Endothelial cell of umbilical vein (primary cell): ENCODE measurements at regions not wholly inside any gene's neighbourhood (a gene's known extent, or its start where the extent isn't known, plus 50 kb on each side); places are given as distances from the start of the nearest gene placed in this dataset.

Experiments
- POLR2AphosphoS5 ChIP-seq: IDR thresholded peaks from 2 replicates; pipeline ENCODE4 v1.6.1; 2012; ENCODE audit warnings: low read depth, mild to moderate bottlenecking, control low read depth, low read length, moderate library complexity; ENCODE audit not compliant: insufficient read depth
- TF ChIP-seq, protein P1 (sequence below), 2 donors: IDR thresholded peaks; 1 replicate in 1 of 2; 2 replicates in 1 of 2; pipeline ENCODE4 v1.5.1; 2011; ENCODE audit warnings: low read length in 2 of 2, mild to moderate bottlenecking in 2 of 2, moderate library complexity in 2 of 2, control low read depth in 1 of 2, inconsistent platforms in 1 of 2, low read depth in 1 of 2; ENCODE audit not compliant: insufficient read depth in 1 of 2; ENCODE audit errors: extremely low read depth in 1 of 2

DNA sequence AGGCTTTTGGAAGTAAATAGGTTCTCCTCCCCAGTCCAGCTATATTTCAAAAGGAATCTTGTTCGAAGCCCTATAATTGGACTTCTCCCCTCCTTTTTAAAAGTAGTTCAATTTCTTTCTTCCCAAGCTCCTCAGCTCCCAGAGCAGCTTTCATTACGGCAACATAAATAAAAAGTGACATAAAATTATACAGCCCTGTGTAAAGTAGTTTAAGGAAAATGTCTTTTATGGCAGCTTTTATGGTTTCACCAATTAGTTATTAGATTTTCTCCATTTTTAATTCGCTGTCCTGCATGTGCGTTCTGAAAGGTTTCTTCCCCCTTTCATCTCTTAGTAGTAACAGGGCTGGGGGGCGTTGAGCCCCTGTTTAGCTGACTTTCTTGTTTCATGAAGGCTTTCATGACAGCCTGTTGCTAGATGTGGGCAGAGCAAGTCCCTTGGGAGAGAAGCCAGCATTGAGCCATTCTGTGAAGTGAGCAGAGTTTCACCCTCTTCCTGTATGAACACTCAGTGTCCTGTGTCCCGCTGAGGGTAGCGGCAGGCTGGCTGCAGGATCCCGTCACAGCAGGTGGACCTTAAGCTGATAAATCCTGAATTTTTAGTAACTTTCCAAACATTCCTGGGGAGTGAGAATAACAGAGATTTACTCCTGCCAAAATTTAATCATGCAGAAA, 229.7 kb upstream of the SPRED2 start:
- TF ChIP-seq POLR2AphosphoS5, result no peak
- TF ChIP-seq, protein P1, sequence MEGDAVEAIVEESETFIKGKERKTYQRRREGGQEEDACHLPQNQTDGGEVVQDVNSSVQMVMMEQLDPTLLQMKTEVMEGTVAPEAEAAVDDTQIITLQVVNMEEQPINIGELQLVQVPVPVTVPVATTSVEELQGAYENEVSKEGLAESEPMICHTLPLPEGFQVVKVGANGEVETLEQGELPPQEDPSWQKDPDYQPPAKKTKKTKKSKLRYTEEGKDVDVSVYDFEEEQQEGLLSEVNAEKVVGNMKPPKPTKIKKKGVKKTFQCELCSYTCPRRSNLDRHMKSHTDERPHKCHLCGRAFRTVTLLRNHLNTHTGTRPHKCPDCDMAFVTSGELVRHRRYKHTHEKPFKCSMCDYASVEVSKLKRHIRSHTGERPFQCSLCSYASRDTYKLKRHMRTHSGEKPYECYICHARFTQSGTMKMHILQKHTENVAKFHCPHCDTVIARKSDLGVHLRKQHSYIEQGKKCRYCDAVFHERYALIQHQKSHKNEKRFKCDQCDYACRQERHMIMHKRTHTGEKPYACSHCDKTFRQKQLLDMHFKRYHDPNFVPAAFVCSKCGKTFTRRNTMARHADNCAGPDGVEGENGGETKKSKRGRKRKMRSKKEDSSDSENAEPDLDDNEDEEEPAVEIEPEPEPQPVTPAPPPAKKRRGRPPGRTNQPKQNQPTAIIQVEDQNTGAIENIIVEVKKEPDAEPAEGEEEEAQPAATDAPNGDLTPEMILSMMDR (IDR thresholded peaks at IDR 0.05; ENCODE audit: extremely low read depth in 1 of 2, insufficient read depth in 1 of 2, low read depth in 1 of 2, low read length in 2 of 2), result no peak
